ENCODE measurements at regions not wholly inside any gene's neighbourhood (a gene's known extent, or its start where the extent isn't known, plus 50 kb on each side); places are given as distances from the start of the nearest gene placed in this dataset.

DNA sequence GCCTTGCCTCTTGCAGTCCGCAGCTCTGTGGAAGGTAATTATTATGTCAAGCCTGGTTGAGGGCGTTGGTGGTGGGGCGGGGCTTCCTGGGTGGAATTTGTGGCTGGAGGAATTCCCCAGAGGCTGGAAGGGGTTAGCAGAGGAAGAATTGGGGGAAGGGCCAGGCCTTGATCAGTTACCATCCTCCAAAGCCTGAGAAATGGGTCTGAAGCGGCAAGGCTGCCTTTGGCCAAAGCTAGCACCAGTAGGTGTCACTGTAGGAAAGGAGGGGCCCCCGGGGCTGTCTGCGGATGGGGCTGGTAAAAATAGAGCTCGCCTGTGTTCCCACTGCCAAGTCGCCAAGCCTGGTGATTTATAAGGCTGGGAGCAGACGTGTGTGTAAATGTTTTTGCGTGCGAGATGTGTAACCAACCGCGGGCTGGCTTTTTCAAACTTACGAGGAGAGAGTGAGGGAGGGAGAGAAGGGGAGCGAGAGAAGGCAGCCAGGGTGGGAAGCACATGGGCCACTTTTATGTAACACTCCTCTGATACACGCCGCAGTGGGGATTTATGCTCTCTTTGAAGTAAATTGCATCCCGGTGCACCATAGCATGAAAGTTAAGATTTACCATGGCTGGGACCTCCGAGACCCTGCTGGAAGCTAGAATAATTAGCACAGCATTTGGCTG is 367.0 kb downstream of the BCOR start:
- Mint-ChIP-seq H3K36me3 (ENCODE audit: low read depth) (no peaks in the 10 kb centered on the region), H3K4me1 (ENCODE audit: low read depth) (peaks cover 15% of the 10 kb centered on the region), H3K9me3 (no peaks in the 10 kb centered on the region), H3K4me3 (peak overlapping the region; percentile 57), H3K27me3 (ENCODE audit: low read depth) (no peaks in the 10 kb centered on the region), H3K27ac (peak overlapping the region; percentile 68)

DNA sequence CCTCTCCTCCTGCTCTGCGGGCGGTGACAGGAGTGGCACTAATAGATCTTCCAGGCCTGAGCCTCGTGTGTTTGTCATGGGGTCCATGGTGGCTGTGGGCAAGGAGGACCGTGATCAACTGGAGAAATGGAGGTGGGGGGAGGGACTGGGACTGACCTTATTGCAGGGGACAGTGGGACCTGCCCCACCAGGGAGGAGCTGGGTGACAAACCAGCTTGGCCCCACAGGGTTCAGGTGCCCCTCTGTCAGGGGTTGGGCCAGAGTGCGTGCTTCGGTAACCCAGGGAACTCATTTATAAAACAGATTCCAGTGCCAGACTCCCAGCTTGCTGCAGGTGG is 366.5 kb downstream of the BCOR start:
- no peak overlapping the region for H3K27ac Mint-ChIP-seq

DNA sequence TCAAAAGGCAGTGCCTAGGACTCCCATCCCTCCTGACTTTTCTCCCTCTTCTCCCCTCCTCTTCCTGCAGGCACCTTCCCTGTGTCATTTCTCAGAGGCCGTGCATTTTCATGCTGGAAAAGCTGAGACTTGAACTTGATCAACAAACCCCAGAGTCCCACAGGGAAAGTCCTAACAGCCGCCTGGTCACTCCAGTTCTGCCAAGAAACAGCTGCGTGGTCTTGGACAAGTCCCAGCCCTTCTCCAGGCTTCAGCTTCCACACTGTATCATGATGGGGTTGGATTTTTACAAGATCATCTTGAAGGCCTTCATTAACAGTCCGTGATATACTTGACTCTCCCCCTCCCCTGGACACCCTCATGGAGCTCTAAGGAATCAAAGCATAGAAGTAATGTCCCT is 366.0 kb downstream of the BCOR start:
- Mint-ChIP-seq H3K4me1 (ENCODE audit: low read depth) (peaks cover 15% of the 10 kb centered on the region), H3K27me3 (ENCODE audit: low read depth) (no peaks in the 10 kb centered on the region), H3K9me3 (no peaks in the 10 kb centered on the region), H3K36me3 (ENCODE audit: low read depth) (no peaks in the 10 kb centered on the region), H3K27ac (no peak overlapping the region), H3K4me3 (no peak overlapping the region)

More for the DNA sequence above, 366.5 kb downstream of the BCOR start:
- Mint-ChIP-seq H3K27me3 (ENCODE audit: low read depth) (no peaks in the 10 kb centered on the region), H3K4me3 (no peak overlapping the region), H3K36me3 (ENCODE audit: low read depth) (no peaks in the 10 kb centered on the region), H3K4me1 (ENCODE audit: low read depth) (peaks cover 15% of the 10 kb centered on the region), H3K9me3 (no peaks in the 10 kb centered on the region)

DNA sequence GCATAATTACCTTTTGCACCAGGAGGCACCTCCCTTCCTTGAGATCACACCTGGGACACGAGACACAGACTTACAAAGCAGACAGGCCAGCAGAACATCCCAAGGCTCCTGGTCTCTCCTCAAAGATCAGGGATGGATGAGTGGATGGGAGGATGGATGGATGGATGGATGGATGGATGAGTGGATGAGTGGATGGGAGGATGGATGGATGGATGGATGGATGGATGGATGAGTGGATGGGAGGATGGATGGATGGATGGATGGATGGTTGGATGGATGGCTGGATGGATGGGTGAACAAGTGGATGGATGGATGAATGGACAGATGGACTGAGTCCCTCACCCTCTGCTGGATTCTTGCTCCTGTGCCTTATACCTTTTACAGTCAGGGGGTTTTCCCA is 364.0 kb downstream of the BCOR start:
- Mint-ChIP-seq H3K27me3 (ENCODE audit: low read depth) (no peaks in the 10 kb centered on the region), H3K4me3 (no peak overlapping the region), H3K4me1 (ENCODE audit: low read depth) (peaks cover 15% of the 10 kb centered on the region), H3K9me3 (no peaks in the 10 kb centered on the region), H3K27ac (peak overlapping the region; percentile 3), H3K36me3 (ENCODE audit: low read depth) (no peaks in the 10 kb centered on the region)

DNA sequence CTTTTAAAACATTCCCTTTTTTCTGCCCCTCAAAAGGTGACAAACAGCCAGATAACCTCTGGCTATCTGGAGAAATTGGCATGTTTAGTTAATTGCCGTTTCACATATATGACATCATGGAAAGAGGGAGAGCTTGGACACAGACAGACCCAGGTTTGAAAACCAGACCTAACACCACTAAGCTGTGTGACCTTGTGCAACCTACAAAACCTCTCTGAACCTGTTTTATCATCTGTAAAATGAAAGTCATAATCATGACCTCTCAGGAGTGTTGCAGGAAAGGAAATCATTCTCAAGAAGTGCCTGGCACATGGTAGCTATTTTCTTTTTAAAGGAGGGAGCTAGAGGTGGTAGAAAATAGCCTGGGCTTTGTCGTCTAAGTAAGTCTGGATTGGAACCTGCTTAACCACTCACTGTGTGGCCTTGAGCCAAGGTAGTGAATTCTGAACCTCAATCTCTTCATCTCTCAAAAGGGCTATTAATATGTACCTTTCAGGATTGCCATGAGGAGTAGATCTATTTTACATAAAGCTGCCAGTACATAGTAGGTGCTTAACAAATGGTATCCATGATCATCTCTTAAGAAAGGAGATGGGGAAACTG is 363.5 kb downstream of the BCOR start:
- H3K9me3 Mint-ChIP-seq: no peaks in the 10 kb centered on the region

DNA sequence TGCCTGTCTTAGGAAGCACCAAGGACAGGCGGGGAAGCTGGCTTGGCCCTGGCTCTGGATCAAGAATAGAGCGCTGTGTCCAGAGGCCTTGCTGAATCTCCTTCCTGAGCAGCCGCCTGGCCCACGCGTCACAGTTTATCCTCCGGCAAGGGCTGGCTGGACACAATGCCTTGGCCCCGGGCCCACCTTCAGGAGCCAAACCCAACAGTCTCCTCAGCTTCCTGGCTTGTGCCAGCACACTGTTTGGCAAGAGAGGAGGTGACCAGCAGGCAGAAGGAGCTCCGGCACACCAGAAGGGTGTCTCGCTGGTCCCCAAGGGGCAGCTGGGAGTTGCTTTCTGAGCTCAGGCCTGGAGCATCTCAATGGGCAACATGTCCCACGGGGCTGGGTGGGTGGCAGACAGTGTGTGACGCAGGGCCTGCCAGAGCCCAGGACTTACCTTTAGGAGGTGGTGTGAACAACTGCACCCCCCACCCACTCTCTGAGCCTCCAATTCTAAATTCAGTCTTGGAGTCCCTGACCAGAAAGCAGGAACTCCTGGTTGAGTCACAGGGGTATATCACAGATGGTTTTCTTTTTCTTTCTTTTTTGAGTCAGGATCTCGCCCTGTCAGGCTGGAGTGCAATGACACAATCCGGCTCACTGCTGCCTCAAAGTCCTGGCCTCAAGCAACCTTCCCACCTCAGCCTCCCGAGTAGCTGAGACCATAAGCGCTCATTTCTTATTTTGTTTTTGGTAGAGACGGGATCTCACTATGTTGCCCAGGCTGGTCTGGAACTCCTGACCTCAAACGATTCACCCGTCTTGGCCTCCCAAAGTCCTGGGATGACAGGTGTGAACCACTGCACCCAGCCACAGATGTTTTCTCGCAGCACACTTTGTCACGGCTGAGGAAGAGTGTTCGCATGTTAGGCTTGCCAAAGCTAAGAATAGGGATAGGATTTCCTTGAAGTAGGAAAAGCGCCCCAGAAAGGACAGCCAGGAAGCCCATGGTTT is 361.2 kb downstream of the BCOR start:
- Mint-ChIP-seq H3K4me1 (ENCODE audit: low read depth) (peaks cover 9% of the 10 kb centered on the region), H3K27me3 (ENCODE audit: low read depth) (no peaks in the 10 kb centered on the region), H3K36me3 (ENCODE audit: low read depth) (no peaks in the 10 kb centered on the region), H3K27ac (no peak overlapping the region), H3K4me3 (no peak overlapping the region), H3K9me3 (no peaks in the 10 kb centered on the region)

More for the DNA sequence above, 363.5 kb downstream of the BCOR start:
- Mint-ChIP-seq H3K4me1 (ENCODE audit: low read depth) (peaks cover 15% of the 10 kb centered on the region), H3K27ac (no peak overlapping the region), H3K36me3 (ENCODE audit: low read depth) (no peaks in the 10 kb centered on the region), H3K4me3 (no peak overlapping the region), H3K27me3 (ENCODE audit: low read depth) (no peaks in the 10 kb centered on the region)

DNA sequence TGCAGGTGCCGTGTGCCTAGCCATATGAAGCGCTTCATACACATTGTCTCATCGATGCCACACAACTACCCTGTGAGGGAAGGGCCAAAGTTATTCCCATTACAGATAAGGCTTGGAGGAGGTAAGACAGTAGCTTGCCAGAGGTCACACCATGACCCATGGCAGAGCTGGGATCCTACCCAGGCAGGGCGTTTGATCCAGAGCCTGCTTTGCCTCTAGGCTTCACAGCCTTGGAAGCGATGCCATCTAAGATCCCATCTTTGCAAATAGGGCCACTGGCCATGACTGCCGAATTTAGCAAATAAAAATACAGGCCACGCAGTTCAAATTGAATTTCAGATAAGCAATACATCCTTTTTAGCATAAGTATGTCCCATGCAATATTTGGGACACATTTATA is 358.2 kb downstream of the BCOR start:
- no peak overlapping the region for H3K4me3 Mint-ChIP-seq
- no peaks in the 10 kb centered on the region for H3K27me3 Mint-ChIP-seq (ENCODE audit: low read depth)
- no peaks in the 10 kb centered on the region for H3K9me3 Mint-ChIP-seq
- no peak overlapping the region for H3K27ac Mint-ChIP-seq
- peaks cover 2% of the 10 kb centered on the region for H3K36me3 Mint-ChIP-seq (ENCODE audit: low read depth)
- no peaks in the 10 kb centered on the region for H3K4me1 Mint-ChIP-seq (ENCODE audit: low read depth)

DNA sequence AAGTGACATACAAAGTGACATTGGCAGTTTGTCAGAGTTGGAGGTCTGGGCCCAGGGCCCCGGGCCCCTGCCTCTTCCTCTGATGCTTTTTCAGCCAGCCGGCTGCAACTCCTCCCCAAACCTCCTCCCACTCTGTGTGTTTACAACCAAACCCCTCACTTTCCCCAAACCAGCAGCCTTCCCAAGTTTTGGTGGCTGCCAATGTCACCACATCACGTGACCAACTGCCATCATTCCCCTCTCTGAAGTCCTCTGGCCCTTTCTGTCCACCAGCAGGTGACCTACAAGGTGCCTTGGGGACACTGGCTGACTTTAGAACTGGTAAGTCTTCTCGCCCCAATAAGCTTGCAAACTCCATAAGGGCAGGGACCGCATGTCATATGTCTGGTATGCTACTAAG is 357.7 kb downstream of the BCOR start:
- Mint-ChIP-seq H3K36me3 (ENCODE audit: low read depth) (peaks cover 2% of the 10 kb centered on the region), H3K9me3 (no peaks in the 10 kb centered on the region), H3K4me3 (no peak overlapping the region), H3K4me1 (ENCODE audit: low read depth) (no peaks in the 10 kb centered on the region), H3K27ac (no peak overlapping the region), H3K27me3 (ENCODE audit: low read depth) (no peaks in the 10 kb centered on the region)

DNA sequence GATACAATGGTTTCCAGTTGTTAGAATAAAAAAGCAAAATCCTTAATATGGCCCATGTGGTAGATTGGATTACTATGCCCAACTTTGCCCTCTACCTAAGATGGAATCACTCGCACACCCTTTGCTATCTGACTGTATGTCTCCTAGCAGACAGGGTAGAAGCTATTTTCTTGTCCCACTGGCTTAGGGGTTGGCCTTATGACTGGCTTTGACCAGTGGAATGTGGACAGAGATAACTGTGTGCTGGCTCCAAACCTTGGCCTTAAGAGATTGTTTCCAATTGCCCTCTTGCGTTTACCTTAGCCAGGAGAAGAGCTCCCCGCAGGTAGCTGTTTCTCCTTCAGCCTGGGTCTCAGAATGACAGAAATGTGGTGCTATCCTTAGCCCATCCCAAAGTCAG is 355.9 kb downstream of the BCOR start:
- Mint-ChIP-seq H3K36me3 (ENCODE audit: low read depth) (peaks cover 2% of the 10 kb centered on the region), H3K27ac (no peak overlapping the region), H3K4me1 (ENCODE audit: low read depth) (no peaks in the 10 kb centered on the region), H3K9me3 (no peaks in the 10 kb centered on the region), H3K4me3 (no peak overlapping the region), H3K27me3 (ENCODE audit: low read depth) (no peaks in the 10 kb centered on the region)

DNA sequence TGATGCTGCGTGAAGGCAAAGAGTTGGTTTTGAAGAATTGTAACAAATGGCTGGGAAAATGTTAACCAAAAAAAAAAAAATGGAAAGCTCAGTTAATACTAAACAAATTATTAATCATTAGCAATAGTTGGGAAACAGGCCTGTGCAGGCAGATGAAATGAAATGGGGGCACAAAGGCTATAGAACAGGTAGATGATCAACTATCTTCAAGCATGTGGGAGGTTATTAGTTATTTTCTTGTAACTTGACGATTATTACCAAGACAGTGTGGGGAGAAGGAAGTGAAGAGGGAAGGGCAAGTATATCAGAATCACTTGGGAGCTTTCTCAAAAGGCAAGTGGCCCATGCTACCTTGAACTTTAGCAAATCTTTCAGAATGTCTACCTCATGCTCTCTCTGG is 351.9 kb downstream of the BCOR start:
- Mint-ChIP-seq H3K27me3 (ENCODE audit: low read depth) (no peaks in the 10 kb centered on the region), H3K27ac (no peak overlapping the region), H3K36me3 (ENCODE audit: low read depth) (peaks cover 2% of the 10 kb centered on the region), H3K9me3 (no peaks in the 10 kb centered on the region), H3K4me1 (ENCODE audit: low read depth) (peaks cover 3% of the 10 kb centered on the region), H3K4me3 (no peak overlapping the region)

DNA sequence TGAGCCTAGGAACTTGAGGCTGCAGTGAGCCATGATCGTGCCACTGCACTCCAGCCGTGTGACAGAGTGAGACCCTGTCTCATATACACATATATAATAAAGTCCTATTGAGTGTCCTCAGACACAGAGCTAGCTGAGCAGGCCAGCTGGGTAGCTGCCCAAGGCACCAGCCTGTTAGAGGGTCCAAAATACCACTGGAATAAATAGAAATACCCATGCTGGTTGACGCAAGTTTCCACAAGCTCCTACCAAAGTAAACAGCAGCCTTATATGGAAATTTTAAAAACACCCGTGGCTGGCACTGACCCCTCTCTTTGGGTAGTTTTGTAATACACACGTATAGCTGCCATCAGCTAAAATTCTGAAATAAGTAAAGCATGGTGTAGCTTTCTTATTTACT is 348.6 kb downstream of the BCOR start:
- peaks cover under 1% of the 10 kb centered on the region for H3K36me3 Mint-ChIP-seq (ENCODE audit: low read depth)
- no peaks in the 10 kb centered on the region for H3K27me3 Mint-ChIP-seq (ENCODE audit: low read depth)
- peaks cover 12% of the 10 kb centered on the region for H3K4me1 Mint-ChIP-seq (ENCODE audit: low read depth)
- no peak overlapping the region for H3K27ac Mint-ChIP-seq
- no peak overlapping the region for H3K4me3 Mint-ChIP-seq
- H3K9me3 Mint-ChIP-seq: no peaks in the 10 kb centered on the region

DNA sequence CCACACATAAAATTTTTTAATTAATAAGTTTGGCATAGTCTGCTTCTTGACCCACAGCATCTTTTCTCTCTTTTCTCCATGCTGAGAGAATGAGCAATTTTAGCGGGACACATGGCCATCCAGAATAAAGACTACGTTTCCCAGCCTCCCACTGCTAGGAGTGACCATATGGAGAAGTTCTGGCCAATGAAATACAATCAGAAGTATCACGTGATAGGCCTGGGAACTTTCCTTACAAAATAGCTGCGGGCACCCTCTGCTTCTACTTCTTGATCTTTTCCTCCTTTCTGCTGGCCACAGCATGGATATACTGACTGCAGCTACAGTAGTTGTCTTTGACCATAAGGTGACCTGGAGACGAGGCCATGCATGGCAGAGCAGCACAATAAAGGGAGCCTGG is 348.0 kb downstream of the BCOR start:
- no peak overlapping the region for H3K4me3 Mint-ChIP-seq
- no peaks in the 10 kb centered on the region for H3K9me3 Mint-ChIP-seq
- no peak overlapping the region for H3K27ac Mint-ChIP-seq
- peaks cover 12% of the 10 kb centered on the region for H3K4me1 Mint-ChIP-seq (ENCODE audit: low read depth)
- no peaks in the 10 kb centered on the region for H3K27me3 Mint-ChIP-seq (ENCODE audit: low read depth)
- H3K36me3 Mint-ChIP-seq (ENCODE audit: low read depth): no peaks in the 10 kb centered on the region

DNA sequence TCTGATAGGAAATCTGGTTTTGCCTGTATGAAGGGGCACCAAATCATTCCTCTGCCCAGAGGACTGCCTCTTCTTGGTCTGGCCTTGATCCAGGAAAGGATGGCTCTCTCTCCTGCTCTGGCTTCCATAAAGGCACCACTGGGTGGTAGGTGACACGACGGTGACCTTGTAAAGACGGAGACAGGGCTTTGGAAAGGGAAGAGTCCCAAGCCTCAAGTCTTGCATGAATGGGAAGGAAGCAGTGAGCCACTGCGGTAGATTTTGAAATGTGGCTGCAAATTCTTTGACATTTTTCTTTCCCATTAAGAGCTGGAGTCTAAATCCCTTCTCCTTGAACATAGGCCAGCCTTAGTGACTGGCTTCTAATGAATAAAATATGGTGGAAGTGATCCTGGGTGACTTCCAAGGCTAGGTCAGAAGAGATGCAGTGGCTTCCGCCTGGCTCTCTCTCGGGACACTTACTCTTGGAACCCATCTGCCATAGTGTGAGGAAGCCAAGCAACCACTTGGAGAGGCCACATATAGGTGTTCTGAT is 347.4 kb downstream of the BCOR start:
- H3K9me3 Mint-ChIP-seq: no peaks in the 10 kb centered on the region
- no peak overlapping the region for H3K27ac Mint-ChIP-seq
- H3K27me3 Mint-ChIP-seq (ENCODE audit: low read depth): no peaks in the 10 kb centered on the region
- no peak overlapping the region for H3K4me3 Mint-ChIP-seq
- H3K36me3 Mint-ChIP-seq (ENCODE audit: low read depth): no peaks in the 10 kb centered on the region
- peaks cover 12% of the 10 kb centered on the region for H3K4me1 Mint-ChIP-seq (ENCODE audit: low read depth)

DNA sequence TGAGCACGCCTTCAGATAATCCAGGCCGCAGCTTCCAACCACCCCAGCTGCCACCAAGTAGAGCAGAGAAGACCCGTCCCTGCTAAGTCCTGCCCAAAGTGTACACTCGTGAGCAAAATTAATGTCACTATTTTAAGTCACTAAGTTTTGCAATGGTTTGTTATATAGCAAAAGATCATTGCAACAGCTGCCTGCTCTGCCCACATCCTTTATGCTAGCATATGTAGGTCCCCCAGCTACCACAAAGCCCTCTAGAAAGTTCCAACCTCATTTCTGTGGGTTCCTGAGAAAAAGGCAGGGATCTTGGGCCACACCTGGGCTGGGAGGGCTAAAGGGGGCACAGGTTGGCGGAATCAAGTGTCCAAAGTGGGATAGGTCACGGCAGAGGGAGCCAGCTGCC is 346.9 kb downstream of the BCOR start:
- Mint-ChIP-seq H3K27ac (no peak overlapping the region), H3K27me3 (ENCODE audit: low read depth) (no peaks in the 10 kb centered on the region), H3K9me3 (no peaks in the 10 kb centered on the region), H3K4me1 (ENCODE audit: low read depth) (peaks cover 12% of the 10 kb centered on the region), H3K4me3 (no peak overlapping the region), H3K36me3 (ENCODE audit: low read depth) (no peaks in the 10 kb centered on the region)

DNA sequence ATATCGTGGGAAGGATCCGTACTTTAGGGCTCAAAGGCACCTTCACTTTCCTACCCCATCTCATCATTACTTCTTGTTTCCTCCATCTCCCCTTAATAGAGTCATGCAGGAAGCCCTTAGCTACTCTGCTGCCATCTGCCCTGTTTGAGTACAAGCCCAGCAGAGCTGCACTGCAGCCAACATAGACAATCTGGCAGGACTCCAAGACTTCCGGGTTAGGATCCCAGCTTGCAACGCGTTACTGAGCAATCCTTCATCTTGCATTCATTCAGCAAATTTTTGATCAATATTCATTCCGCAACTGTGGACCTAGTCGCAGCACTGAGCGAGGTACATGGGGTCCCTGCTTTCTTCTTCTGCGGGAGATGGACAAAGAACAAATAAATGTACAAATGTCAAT is 344.9 kb downstream of the BCOR start:
- Mint-ChIP-seq H3K4me1 (ENCODE audit: low read depth) (peaks cover 12% of the 10 kb centered on the region), H3K4me3 (no peak overlapping the region), H3K9me3 (no peaks in the 10 kb centered on the region), H3K36me3 (ENCODE audit: low read depth) (no peaks in the 10 kb centered on the region), H3K27ac (no peak overlapping the region), H3K27me3 (ENCODE audit: low read depth) (no peaks in the 10 kb centered on the region)
